ENCODE measurements at regions not wholly inside any gene's neighbourhood (a gene's known extent, or its start where the extent isn't known, plus 50 kb on each side); places are given as distances from the start of the nearest gene placed in this dataset.

GRCh38 chr5:132130918-132131715 is 57.5 kb downstream of the CSF2 start:
- in situ Hi-C loops (cut with HindIII; ENCODE audit: low pct_unique_long_range_greater_than_20kb, low sequenced_read_pairs) = no loop called here
- no peak for TF ChIP-seq JUND (IDR thresholded peaks at IDR 0.05; ENCODE audit: low read depth)

GRCh38 chr5:132132138-132132537 is 58.5 kb downstream of the CSF2 start:
- DNase-seq (ENCODE audit: low read depth in 1 of 2, low spot score in 1 of 2) = no peak
- in situ Hi-C loops (cut with HindIII; ENCODE audit: low pct_unique_long_range_greater_than_20kb, low sequenced_read_pairs) = no loop called here
- no peak for TF ChIP-seq JUND (IDR thresholded peaks at IDR 0.05; ENCODE audit: low read depth)

More at GRCh38 chr5:132130918-132131715, 57.5 kb downstream of the CSF2 start:
- DNase-seq (ENCODE audit: low read depth in 1 of 2, low spot score in 1 of 2) = no peak

- TF ChIP-seq JUND (IDR thresholded peaks at IDR 0.05; ENCODE audit: low read depth) = no peak
- DNase-seq (ENCODE audit: low read depth in 1 of 2, low spot score in 1 of 2) = peak in 1 of 2 experiments; percentile 52
- in situ Hi-C loops (cut with HindIII; ENCODE audit: low pct_unique_long_range_greater_than_20kb, low sequenced_read_pairs) = no loop called here
These were observed 60.8 kb downstream of the CSF2 start for GRCh38 chr5:132134384-132134783.

- no peak for TF ChIP-seq JUND (IDR thresholded peaks at IDR 0.05; ENCODE audit: low read depth)
- DNase-seq (ENCODE audit: low read depth in 1 of 2, low spot score in 1 of 2) = no peak
- in situ Hi-C loops (cut with HindIII; ENCODE audit: low pct_unique_long_range_greater_than_20kb, low sequenced_read_pairs) = no loop called here
These were observed 63.3 kb downstream of the CSF2 start for GRCh38 chr5:132136906-132137305.

- in situ Hi-C loops (cut with HindIII; ENCODE audit: low pct_unique_long_range_greater_than_20kb, low sequenced_read_pairs) = no loop called here
- TF ChIP-seq JUND (IDR thresholded peaks at IDR 0.05; ENCODE audit: low read depth) = no peak
- no peak for DNase-seq (ENCODE audit: low read depth in 1 of 2, low spot score in 1 of 2)
These were observed 64.7 kb downstream of the CSF2 start for GRCh38 chr5:132138260-132138659.
